ENCODE measurements at regions not wholly inside any gene's neighbourhood (a gene's known extent, or its start where the extent isn't known, plus 50 kb on each side); places are given as distances from the start of the nearest gene placed in this dataset.
"Not testable (repeated sequence)": the region's sequence is repeated elsewhere in the genome, so short reads cannot be mapped to it uniquely, and the experiment has no call there.

- not testable (repeated sequence) for TF ChIP-seq POLR2A (IDR thresholded peaks at IDR 0.05; ENCODE audit: low read depth, low read length); TAF1 (IDR thresholded peaks at IDR 0.05; ENCODE audit: borderline replicate concordance, low read depth, low read length); POLR2AphosphoS5 (IDR thresholded peaks at IDR 0.05; ENCODE audit: low read depth, low read length)
These were observed 50.9 kb upstream of the APOD start for GRCh38 chr3:195634426-195635261.
